ENCODE measurements at regions not wholly inside any gene's neighbourhood (a gene's known extent, or its start where the extent isn't known, plus 50 kb on each side); places are given as distances from the start of the nearest gene placed in this dataset.

GRCh38 chr18:11553098-11553940 lies 56.1 kb upstream of the SLC35G4 start:
- DNase-seq: peak; percentile 12 to 19

- no peak for DNase-seq
Measured at GRCh38 chr18:11548916-11549551, 60.4 kb upstream of the SLC35G4 start.

- DNase-seq: no peak
Measured at GRCh38 chr18:11548396-11548795, 61.0 kb upstream of the SLC35G4 start.

GRCh38 chr18:11544060-11544633 lies 65.2 kb upstream of the SLC35G4 start:
- no peak for DNase-seq

- DNase-seq: no peak
Measured at GRCh38 chr18:11541179-11541578, 68.2 kb upstream of the SLC35G4 start.

GRCh38 chr18:11533942-11534496 lies 75.4 kb upstream of the SLC35G4 start:
- no peak for DNase-seq

- no peak for DNase-seq
Measured at GRCh38 chr18:11533513-11533890, 75.9 kb upstream of the SLC35G4 start.

GRCh38 chr18:11532758-11533512 lies 76.5 kb upstream of the SLC35G4 start:
- no peak for DNase-seq

GRCh38 chr18:11529081-11529480 lies 80.3 kb upstream of the SLC35G4 start:
- DNase-seq: no peak

- DNase-seq: no peak
Measured at GRCh38 chr18:11526675-11527074, 82.7 kb upstream of the SLC35G4 start.

GRCh38 chr18:11523804-11524203 lies 85.6 kb upstream of the SLC35G4 start:
- no peak for DNase-seq

GRCh38 chr18:11522992-11523391 lies 86.4 kb upstream of the SLC35G4 start:
- DNase-seq: no peak

- no peak for DNase-seq
Measured at GRCh38 chr18:11521853-11522252, 87.5 kb upstream of the SLC35G4 start.

- DNase-seq: no peak
Measured at GRCh38 chr18:11520536-11520935, 88.9 kb upstream of the SLC35G4 start.

- DNase-seq: peak in 1 of 2 experiments; percentile 51
Measured at GRCh38 chr18:11518788-11519685, 90.4 kb upstream of the SLC35G4 start.

GRCh38 chr18:11517704-11518103 lies 91.7 kb upstream of the SLC35G4 start:
- DNase-seq: no peak

- no peak for DNase-seq
Measured at GRCh38 chr18:11516751-11517503, 92.5 kb upstream of the SLC35G4 start.

- DNase-seq: no peak
Measured at GRCh38 chr18:11514267-11514666, 95.1 kb upstream of the SLC35G4 start.

GRCh38 chr18:11512096-11513025 lies 97.0 kb upstream of the SLC35G4 start:
- no peak for DNase-seq

Measured in NCI-H446 (cell line).